Right lobe of liver (tissue), 4 donors: ENCODE measurements at regions not wholly inside any gene's neighbourhood (a gene's known extent, or its start where the extent isn't known, plus 50 kb on each side); places are given as distances from the start of the nearest gene placed in this dataset.

Experiments
- POLR2A ChIP-seq: fragments of 450-650 bp; IDR thresholded peaks from one replicate; pipeline ENCODE4 v1.6.1; 2017; ENCODE audit warnings: antibody characterized with exemption, mild to moderate bottlenecking
- TF ChIP-seq, protein P1 (sequence below), 4 donors: fragments of 200-600 bp in 3 of 4; fragments of 450-650 bp in 1 of 4; IDR thresholded peaks; one replicate each; pipeline versions ENCODE4 v1.5.1 to v1.8.0; 2016 to 2022; ENCODE audit warnings: antibody characterized with exemption in 4 of 4, mild to moderate bottlenecking in 2 of 4
- donor health status: DM: no; HTN: no; CAD: no.
- donor health status: DM: no; HTN: no; CAD: no.
- donor health status: DM: no; HTN: yes; CAD: no.

DNA sequence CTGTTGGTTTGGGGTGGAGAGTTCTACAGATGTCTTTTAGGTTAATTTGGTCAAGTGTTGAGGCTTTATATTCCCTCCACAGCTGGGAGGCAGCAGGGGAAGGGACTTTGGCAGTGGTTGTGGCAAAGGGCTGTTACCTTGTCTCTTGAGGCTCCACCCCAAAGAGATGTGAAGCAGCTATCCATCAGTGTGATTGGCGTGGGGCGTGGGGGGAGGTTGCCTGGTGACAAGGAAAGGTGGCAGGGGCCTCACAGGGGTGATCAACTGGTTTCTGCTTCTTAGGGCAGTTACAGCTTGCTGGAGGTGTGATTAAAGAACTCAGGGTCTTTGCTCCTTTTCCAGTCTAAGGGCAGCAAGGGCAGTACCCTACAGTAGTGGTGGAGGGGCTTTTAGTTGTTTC is 59.3 kb downstream of the FANCF start:
- TF ChIP-seq, protein P1, sequence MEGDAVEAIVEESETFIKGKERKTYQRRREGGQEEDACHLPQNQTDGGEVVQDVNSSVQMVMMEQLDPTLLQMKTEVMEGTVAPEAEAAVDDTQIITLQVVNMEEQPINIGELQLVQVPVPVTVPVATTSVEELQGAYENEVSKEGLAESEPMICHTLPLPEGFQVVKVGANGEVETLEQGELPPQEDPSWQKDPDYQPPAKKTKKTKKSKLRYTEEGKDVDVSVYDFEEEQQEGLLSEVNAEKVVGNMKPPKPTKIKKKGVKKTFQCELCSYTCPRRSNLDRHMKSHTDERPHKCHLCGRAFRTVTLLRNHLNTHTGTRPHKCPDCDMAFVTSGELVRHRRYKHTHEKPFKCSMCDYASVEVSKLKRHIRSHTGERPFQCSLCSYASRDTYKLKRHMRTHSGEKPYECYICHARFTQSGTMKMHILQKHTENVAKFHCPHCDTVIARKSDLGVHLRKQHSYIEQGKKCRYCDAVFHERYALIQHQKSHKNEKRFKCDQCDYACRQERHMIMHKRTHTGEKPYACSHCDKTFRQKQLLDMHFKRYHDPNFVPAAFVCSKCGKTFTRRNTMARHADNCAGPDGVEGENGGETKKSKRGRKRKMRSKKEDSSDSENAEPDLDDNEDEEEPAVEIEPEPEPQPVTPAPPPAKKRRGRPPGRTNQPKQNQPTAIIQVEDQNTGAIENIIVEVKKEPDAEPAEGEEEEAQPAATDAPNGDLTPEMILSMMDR (IDR thresholded peaks at IDR 0.05) = no peak
- TF ChIP-seq POLR2A = no peak
